ENCODE measurements at regions not wholly inside any gene's neighbourhood (a gene's known extent, or its start where the extent isn't known, plus 50 kb on each side); places are given as distances from the start of the nearest gene placed in this dataset.
"Not testable (repeated sequence)": the region's sequence is repeated elsewhere in the genome, so short reads cannot be mapped to it uniquely, and the experiment has no call there.

DNA sequence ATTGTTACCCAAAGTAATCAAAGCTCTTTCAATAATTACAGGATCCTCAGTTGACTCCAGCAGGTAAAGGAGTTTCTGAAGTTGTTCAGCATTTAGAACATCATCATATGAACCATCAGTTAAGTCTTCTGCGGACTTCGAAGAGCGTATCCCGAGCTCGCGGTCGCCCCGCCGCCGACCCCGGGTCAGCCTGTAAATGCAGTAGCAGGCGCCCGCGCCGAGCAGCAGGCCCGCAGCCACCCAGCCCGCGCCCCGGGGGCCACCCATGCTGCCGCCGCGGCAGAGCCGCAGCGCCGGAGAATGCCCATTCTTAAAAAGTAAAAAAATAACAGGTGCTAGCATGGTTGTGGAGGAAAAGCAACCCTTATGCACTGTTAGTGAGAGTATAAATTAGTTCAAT is 444.5 kb downstream of the NSUN3 start:
- TF ChIP-seq POLR2AphosphoS5 (IDR thresholded peaks at IDR 0.05; ENCODE audit: low read depth, low read length); RAD21 (IDR thresholded peaks at IDR 0.05; ENCODE audit: low read depth); CEBPB (IDR thresholded peaks at IDR 0.05; ENCODE audit: low read depth); REST (IDR thresholded peaks at IDR 0.05; ENCODE audit: low read depth); EZH2 (IDR thresholded peaks at IDR 0.05); POLR2A (IDR thresholded peaks at IDR 0.05; ENCODE audit: borderline replicate concordance, extremely low read depth, insufficient read depth, insufficient read length); FOSL1 (IDR thresholded peaks at IDR 0.05; ENCODE audit: low read depth); ZBTB33 (IDR thresholded peaks at IDR 0.05; ENCODE audit: extremely low read depth, insufficient replicate concordance, low read length); ELF1 (IDR thresholded peaks at IDR 0.05; ENCODE audit: borderline replicate concordance, low read depth); ATF3 (IDR thresholded peaks at IDR 0.05); MAX (IDR thresholded peaks at IDR 0.05): not testable (repeated sequence)
- TF ChIP-seq, protein P1, sequence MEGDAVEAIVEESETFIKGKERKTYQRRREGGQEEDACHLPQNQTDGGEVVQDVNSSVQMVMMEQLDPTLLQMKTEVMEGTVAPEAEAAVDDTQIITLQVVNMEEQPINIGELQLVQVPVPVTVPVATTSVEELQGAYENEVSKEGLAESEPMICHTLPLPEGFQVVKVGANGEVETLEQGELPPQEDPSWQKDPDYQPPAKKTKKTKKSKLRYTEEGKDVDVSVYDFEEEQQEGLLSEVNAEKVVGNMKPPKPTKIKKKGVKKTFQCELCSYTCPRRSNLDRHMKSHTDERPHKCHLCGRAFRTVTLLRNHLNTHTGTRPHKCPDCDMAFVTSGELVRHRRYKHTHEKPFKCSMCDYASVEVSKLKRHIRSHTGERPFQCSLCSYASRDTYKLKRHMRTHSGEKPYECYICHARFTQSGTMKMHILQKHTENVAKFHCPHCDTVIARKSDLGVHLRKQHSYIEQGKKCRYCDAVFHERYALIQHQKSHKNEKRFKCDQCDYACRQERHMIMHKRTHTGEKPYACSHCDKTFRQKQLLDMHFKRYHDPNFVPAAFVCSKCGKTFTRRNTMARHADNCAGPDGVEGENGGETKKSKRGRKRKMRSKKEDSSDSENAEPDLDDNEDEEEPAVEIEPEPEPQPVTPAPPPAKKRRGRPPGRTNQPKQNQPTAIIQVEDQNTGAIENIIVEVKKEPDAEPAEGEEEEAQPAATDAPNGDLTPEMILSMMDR (IDR thresholded peaks at IDR 0.05 in 2 of 3, conservative IDR thresholded peaks at IDR 0.05 in 1 of 3; ENCODE audit: borderline replicate concordance in 1 of 3, insufficient read depth in 1 of 3, low read depth in 2 of 3, low read length in 2 of 3), result not testable (repeated sequence)
